ENCODE measurements at regions not wholly inside any gene's neighbourhood (a gene's known extent, or its start where the extent isn't known, plus 50 kb on each side); places are given as distances from the start of the nearest gene placed in this dataset.

DNA sequence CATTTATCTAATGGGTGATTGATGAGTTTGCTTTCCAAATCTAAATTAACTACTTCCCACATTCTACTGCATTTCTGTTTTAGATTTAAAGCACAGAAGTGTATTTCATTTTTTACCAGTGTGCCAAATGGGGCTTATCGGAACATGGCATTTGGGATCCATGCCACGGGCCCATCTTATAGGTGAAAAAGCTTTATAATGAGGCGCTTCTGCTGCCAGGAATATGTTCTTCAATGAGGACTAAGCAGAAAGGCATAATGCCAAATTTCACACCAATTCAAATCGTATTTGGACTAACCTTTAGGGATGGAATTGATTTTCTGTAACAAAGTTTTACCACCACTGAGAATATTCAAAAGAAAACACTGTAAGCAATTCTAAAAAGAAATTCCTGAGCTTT is 803.5 kb upstream of the FLRT2 start:
- Mint-ChIP-seq H3K4me1 (no peaks in the 10 kb centered on the region), H3K27ac (no peak overlapping the region), H3K27me3 (no peaks in the 10 kb centered on the region), H3K36me3 (no peaks in the 10 kb centered on the region), H3K4me3 (no peak overlapping the region), H3K9me3 (peaks cover 24 to 31% (median 28%) of the 10 kb centered on the region in 3 donors)
- Histone ChIP-seq H3K9me3 (no peaks in the 10 kb centered on the region), H3K27ac (ENCODE audit: low read length) (no peak overlapping the region), H3K4me1 (ENCODE audit: control insufficient read depth in 1 of 2, extremely low read depth in 1 of 2, insufficient read depth in 2 of 2, low read length in 2 of 2) (no peaks in the 10 kb centered on the region), H3K27me3 (replicated peaks in 1 of 2; ENCODE audit: control insufficient read depth in 2 of 2, extremely low read depth in 1 of 2, insufficient read depth in 2 of 2, low read length in 1 of 2) (no peaks in the 10 kb centered on the region), H3K36me3 (ENCODE audit: control insufficient read depth in 2 of 2, extremely low read depth in 1 of 2, insufficient read depth in 1 of 2, low read length in 1 of 2) (no peaks in the 10 kb centered on the region), H3K4me3 (ENCODE audit: control insufficient read depth in 1 of 2, extremely low read depth in 1 of 2, low read length in 1 of 2) (no peak overlapping the region)
- ATAC-seq (replicated peaks in 1 of 4), result no peak
- CTCF ChIA-PET, result interaction anchor here in 1 of 2 donors (0.7 kb wide), 1 partner anchor 384 kb away, joined by 4 read pairs; no protein-coding TSS in a partner anchor
- POLR2A ChIA-PET, result no interaction called here
- WGBS (ENCODE audit: insufficient coverage), result no CpG with 5 or more reads among the region's 4 CpGs
- DNase-seq, result no peak

DNA sequence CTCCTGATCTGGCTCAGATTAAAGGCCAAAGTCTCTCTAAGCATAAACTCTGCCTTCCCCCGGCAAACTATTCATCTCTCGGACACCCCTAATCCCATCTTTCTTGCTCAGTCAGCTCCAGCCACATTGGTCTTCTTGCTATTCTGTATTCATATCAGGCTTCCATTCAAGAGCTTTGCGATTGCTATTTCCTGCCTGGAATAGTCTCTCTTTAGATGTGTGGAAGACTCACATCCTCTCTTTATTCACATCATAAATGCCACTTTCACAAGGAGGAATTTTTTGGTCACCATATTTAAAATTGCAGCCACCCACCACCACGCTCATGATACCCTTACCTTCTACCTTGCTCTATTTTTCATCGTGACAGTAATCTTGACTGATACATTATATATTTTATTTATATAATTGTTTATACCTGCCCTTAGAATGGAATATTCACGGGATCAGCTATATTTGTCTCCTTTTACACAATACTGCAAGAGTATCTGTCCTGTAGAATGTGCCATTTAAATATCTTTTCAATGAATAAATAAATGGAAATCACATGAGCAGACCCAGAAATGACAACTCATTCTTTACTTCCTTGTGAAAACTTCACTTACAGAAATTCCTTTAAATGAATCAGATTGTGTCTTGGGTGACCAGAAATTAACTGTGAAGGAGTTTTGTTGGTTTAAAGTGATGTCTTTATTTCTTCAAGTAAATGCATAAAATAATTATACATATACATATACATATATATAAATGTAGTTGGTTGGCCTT is 780.6 kb upstream of the FLRT2 start:
- Histone ChIP-seq H3K36me3 (ENCODE audit: control insufficient read depth in 2 of 2, extremely low read depth in 1 of 2, insufficient read depth in 1 of 2, low read length in 1 of 2) (no peaks in the 10 kb centered on the region), H3K27me3 (replicated peaks in 1 of 2; ENCODE audit: control insufficient read depth in 2 of 2, extremely low read depth in 1 of 2, insufficient read depth in 2 of 2, low read length in 1 of 2) (no peaks in the 10 kb centered on the region), H3K4me1 (ENCODE audit: control insufficient read depth in 1 of 2, extremely low read depth in 1 of 2, insufficient read depth in 2 of 2, low read length in 2 of 2) (no peaks in the 10 kb centered on the region), H3K27ac (ENCODE audit: low read length) (no peak overlapping the region), H3K4me3 (ENCODE audit: control insufficient read depth in 1 of 2, extremely low read depth in 1 of 2, low read length in 1 of 2) (no peak overlapping the region), H3K9me3 (no peaks in the 10 kb centered on the region)
- DNase-seq, result no peak
- ChIA-PET CTCF (interaction anchor here in 1 of 2 donors (0.7 kb wide), 1 partner anchor 564 kb away, joined by 9 read pairs; no protein-coding TSS in a partner anchor), POLR2A (interaction anchor here in 1 of 2 donors (0.7 kb wide), 1 partner anchor 935 kb away, joined by 4 read pairs; no protein-coding TSS in a partner anchor)
- Mint-ChIP-seq H3K27me3 (no peaks in the 10 kb centered on the region), H3K9me3 (peaks cover 14 to 22% (median 18%) of the 10 kb centered on the region in 3 donors), H3K4me3 (no peak overlapping the region), H3K27ac (no peak overlapping the region), H3K4me1 (no peaks in the 10 kb centered on the region), H3K36me3 (no peaks in the 10 kb centered on the region)
- no peak for ATAC-seq (replicated peaks in 1 of 4)
- WGBS (ENCODE audit: insufficient coverage), result no CpG with 5 or more reads among the region's 6 CpGs

DNA sequence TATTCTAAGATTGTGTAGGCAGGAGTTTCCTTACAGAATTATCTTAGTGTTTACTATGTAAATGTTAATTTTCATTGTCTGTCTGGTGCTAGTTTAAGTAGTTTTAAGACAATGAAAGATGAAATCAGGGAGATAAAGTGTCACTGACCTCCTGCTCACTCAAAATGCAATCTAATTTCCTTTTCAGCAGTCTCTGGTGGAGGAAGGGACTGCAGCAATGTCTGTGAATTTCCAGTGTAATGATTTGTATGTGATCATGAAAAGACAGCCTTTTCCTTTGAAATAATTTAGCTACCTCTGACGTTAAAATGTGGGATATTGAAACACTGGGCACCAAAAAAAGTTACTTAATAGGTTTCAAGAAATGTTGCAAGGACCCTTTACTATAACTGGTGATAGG is 779.7 kb upstream of the FLRT2 start:
- no peak for ATAC-seq (replicated peaks in 1 of 4)
- DNase-seq, result no peak
- H3K4me1 ChIP-seq (ENCODE audit: control insufficient read depth in 1 of 2, extremely low read depth in 1 of 2, insufficient read depth in 2 of 2, low read length in 2 of 2), result no peaks in the 10 kb centered on the region
- H3K9me3 ChIP-seq, result no peaks in the 10 kb centered on the region
- no peak overlapping the region for H3K4me3 ChIP-seq (ENCODE audit: control insufficient read depth in 1 of 2, extremely low read depth in 1 of 2, low read length in 1 of 2)
- Mint-ChIP-seq H3K36me3 (no peaks in the 10 kb centered on the region), H3K4me3 (no peak overlapping the region), H3K9me3 (peaks cover 13 to 23% (median 14%) of the 10 kb centered on the region in 3 donors), H3K27me3 (no peaks in the 10 kb centered on the region), H3K4me1 (no peaks in the 10 kb centered on the region), H3K27ac (no peak overlapping the region)
- no peaks in the 10 kb centered on the region for H3K27me3 ChIP-seq (replicated peaks in 1 of 2; ENCODE audit: control insufficient read depth in 2 of 2, extremely low read depth in 1 of 2, insufficient read depth in 2 of 2, low read length in 1 of 2)
- H3K36me3 ChIP-seq (ENCODE audit: control insufficient read depth in 2 of 2, extremely low read depth in 1 of 2, insufficient read depth in 1 of 2, low read length in 1 of 2), result no peaks in the 10 kb centered on the region
- no peak overlapping the region for H3K27ac ChIP-seq (ENCODE audit: low read length)
- ChIA-PET POLR2A (no interaction called here), CTCF (no interaction called here)
- WGBS (ENCODE audit: insufficient coverage), result no CpG with 5 or more reads among the region's 1 CpG

DNA sequence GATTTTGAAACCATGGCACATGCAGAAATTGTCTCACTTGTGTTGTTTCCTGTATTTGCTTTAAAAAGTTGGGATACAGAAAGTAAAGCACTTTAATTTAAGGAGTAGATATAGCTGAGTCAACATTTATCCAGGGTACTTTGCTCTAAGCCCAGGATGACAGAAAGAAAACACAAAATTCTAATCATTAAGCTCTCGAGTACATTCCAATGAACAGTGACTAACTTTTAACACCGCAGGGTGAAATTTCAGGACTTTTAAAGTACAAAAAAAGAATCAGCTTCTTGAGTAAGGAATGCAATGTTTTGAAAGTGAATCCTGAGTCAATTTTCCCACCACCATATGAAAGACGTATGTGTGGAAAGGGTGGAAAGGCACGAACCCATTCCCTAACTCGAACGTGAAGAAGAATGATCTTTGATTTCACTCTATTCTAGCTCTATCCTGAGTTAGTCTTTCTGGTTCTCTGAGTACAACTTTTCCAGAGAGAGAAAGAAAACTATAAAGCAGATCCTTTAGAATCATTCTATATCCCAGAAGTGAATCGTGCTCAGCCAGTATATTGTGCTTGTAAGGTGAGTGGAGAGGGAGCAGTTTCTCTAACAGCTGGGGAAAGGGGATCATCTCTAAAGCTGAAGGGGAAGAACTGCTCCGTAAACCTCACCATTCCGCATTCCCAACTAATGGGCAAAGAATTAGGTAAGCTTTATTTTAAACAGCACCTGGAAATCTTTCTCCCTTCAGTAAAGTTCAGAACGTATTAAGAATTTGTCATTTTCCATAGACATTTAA is 779.0 kb upstream of the FLRT2 start:
- Mint-ChIP-seq H3K36me3 (no peaks in the 10 kb centered on the region), H3K9me3 (peaks cover 14 to 26% (median 16%) of the 10 kb centered on the region in 3 donors), H3K27me3 (no peaks in the 10 kb centered on the region), H3K4me1 (no peaks in the 10 kb centered on the region), H3K4me3 (no peak overlapping the region), H3K27ac (no peak overlapping the region)
- H3K4me3 ChIP-seq (ENCODE audit: control insufficient read depth in 1 of 2, extremely low read depth in 1 of 2, low read length in 1 of 2), result no peak overlapping the region
- DNase-seq (no peak), ATAC-seq (replicated peaks in 1 of 4) (no peak)
- no peaks in the 10 kb centered on the region for H3K4me1 ChIP-seq (ENCODE audit: control insufficient read depth in 1 of 2, extremely low read depth in 1 of 2, insufficient read depth in 2 of 2, low read length in 2 of 2)
- ChIA-PET CTCF (no interaction called here), POLR2A (interaction anchor here in 1 of 2 donors (0.5 kb wide), 1 partner anchor 27 kb away, joined by 5 read pairs; no protein-coding TSS in a partner anchor)
- no CpG with 5 or more reads among the region's 10 CpGs for WGBS (ENCODE audit: insufficient coverage)
- no peaks in the 10 kb centered on the region for H3K27me3 ChIP-seq (replicated peaks in 1 of 2; ENCODE audit: control insufficient read depth in 2 of 2, extremely low read depth in 1 of 2, insufficient read depth in 2 of 2, low read length in 1 of 2)
- no peaks in the 10 kb centered on the region for H3K9me3 ChIP-seq
- no peak overlapping the region for H3K27ac ChIP-seq (ENCODE audit: low read length)
- H3K36me3 ChIP-seq (ENCODE audit: control insufficient read depth in 2 of 2, extremely low read depth in 1 of 2, insufficient read depth in 1 of 2, low read length in 1 of 2), result no peaks in the 10 kb centered on the region

DNA sequence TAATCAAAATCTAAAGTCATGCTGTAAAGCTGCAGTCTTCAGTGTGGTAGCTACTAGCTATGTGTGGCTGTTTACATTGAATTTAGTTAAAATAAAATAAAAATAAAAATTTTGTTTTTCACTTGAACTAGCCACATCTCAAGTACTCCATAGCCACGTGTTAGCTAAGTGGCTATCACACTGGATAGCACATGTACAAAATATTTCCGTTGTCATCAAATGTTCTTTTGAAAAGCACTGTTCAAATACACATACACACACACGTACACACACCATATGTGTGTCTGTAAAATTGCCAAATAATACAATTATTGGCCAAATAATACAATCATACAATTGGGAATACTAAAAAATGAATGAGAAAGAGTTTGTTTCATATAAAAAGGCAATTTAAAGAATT is 778.2 kb upstream of the FLRT2 start:
- H3K27me3 Mint-ChIP-seq, result no peaks in the 10 kb centered on the region
- Histone ChIP-seq H3K4me1 (ENCODE audit: control insufficient read depth in 1 of 2, extremely low read depth in 1 of 2, insufficient read depth in 2 of 2, low read length in 2 of 2) (no peaks in the 10 kb centered on the region), H3K9me3 (no peaks in the 10 kb centered on the region), H3K4me3 (ENCODE audit: control insufficient read depth in 1 of 2, extremely low read depth in 1 of 2, low read length in 1 of 2) (no peak overlapping the region), H3K27me3 (replicated peaks in 1 of 2; ENCODE audit: control insufficient read depth in 2 of 2, extremely low read depth in 1 of 2, insufficient read depth in 2 of 2, low read length in 1 of 2) (no peaks in the 10 kb centered on the region), H3K36me3 (ENCODE audit: control insufficient read depth in 2 of 2, extremely low read depth in 1 of 2, insufficient read depth in 1 of 2, low read length in 1 of 2) (no peaks in the 10 kb centered on the region), H3K27ac (ENCODE audit: low read length) (no peak overlapping the region)
- CTCF ChIA-PET, result no interaction called here
- H3K4me3 Mint-ChIP-seq, result no peak overlapping the region
- no peaks in the 10 kb centered on the region for H3K4me1 Mint-ChIP-seq
- H3K27ac Mint-ChIP-seq, result no peak overlapping the region
- DNase-seq (no peak), ATAC-seq (replicated peaks in 1 of 4) (no peak)
- no peaks in the 10 kb centered on the region for H3K36me3 Mint-ChIP-seq
- 56% methylated on average over 2 of the region's 3 CpGs for WGBS (ENCODE audit: insufficient coverage)
- peaks cover 18 to 26% (median 19%) of the 10 kb centered on the region in 3 donors for H3K9me3 Mint-ChIP-seq
- POLR2A ChIA-PET, result no interaction called here

DNA sequence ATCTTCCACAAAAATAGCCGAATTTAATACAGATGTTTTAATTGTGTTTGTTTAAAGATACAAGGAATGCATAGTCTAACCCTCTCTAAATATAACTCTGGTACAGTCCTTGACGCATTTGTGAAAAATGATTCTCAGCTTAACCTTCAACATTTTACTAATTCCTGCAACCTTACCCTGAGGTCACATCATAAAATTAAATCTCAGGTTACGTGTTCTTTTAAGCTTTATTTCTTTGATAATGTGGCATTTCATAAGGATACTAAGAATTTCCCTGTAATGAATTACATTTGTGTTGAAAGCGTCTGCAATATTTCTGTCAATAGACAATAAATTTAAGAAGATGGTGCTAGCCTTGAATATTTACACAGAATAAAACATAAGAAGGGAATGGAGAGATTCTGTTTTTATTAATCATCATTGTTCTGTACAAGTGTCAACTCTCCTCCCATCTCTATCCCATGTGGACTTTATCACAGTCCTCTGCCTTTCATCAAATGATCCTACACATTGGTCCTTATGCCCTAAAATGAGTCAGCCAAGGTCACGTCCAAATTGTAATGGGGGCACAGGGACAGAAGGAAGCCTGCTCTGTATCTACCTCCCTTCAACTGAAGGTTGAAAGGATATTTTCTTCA is 769.3 kb upstream of the FLRT2 start:
- Mint-ChIP-seq H3K9me3 (peaks cover 15 to 29% (median 28%) of the 10 kb centered on the region in 3 donors), H3K4me3 (no peak overlapping the region), H3K27ac (no peak overlapping the region), H3K4me1 (no peaks in the 10 kb centered on the region), H3K36me3 (no peaks in the 10 kb centered on the region), H3K27me3 (no peaks in the 10 kb centered on the region)
- Histone ChIP-seq H3K36me3 (ENCODE audit: control insufficient read depth in 2 of 2, extremely low read depth in 1 of 2, insufficient read depth in 1 of 2, low read length in 1 of 2) (no peaks in the 10 kb centered on the region), H3K9me3 (no peaks in the 10 kb centered on the region), H3K4me3 (ENCODE audit: control insufficient read depth in 1 of 2, extremely low read depth in 1 of 2, low read length in 1 of 2) (no peak overlapping the region), H3K27me3 (replicated peaks in 1 of 2; ENCODE audit: control insufficient read depth in 2 of 2, extremely low read depth in 1 of 2, insufficient read depth in 2 of 2, low read length in 1 of 2) (no peaks in the 10 kb centered on the region), H3K4me1 (ENCODE audit: control insufficient read depth in 1 of 2, extremely low read depth in 1 of 2, insufficient read depth in 2 of 2, low read length in 2 of 2) (no peaks in the 10 kb centered on the region), H3K27ac (ENCODE audit: low read length) (no peak overlapping the region)
- ChIA-PET POLR2A (no interaction called here), CTCF (no interaction called here)
- no CpG with 5 or more reads among the region's 5 CpGs for WGBS (ENCODE audit: insufficient coverage)
- ATAC-seq (replicated peaks in 1 of 4), result no peak
- no peak for DNase-seq
